HCT116 (cell line): ENCODE measurements at regions not wholly inside any gene's neighbourhood (a gene's known extent, or its start where the extent isn't known, plus 50 kb on each side); places are given as distances from the start of the nearest gene placed in this dataset.

Source experiments
- ATAC-seq: fragments of 200-7000 bp; cut with Tn5 transposase; 2 replicates; pipeline ENCODE4 v1.9.1; 2020; ENCODE audit warnings: mild to moderate bottlenecking, moderate library complexity
- BruUV-seq: library from RNA; stranded (reverse); fragments of 400-500 nt; replicated peaks from 2 replicates; lab custom pipeline; 2021; lab: Mats Ljungman, UMichigan
- CTCF ChIA-PET: fragments of 300-600 bp; sonication (Branson Sonifier 250); formaldehyde crosslinking; loops from one replicate; lab custom pipeline; 2021; ENCODE audit warnings: antibody characterized with exemption; lab: Charles Lee
- POLR2A ChIA-PET: fragments of 300-600, 350-600 bp; sonication (Branson Sonifier 250); formaldehyde crosslinking; loops from one replicate; lab custom pipeline; 2021; ENCODE audit warnings: antibody characterized with exemption; lab: Charles Lee
- RAD21 ChIA-PET, 2 experiments: fragments of 300-600 bp; sonication (Branson Sonifier 250); formaldehyde crosslinking; loops; one replicate each; lab custom pipeline; 2023; ENCODE audit warnings: low total read pairs in 2 of 2; ENCODE audit not compliant: uncharacterized antibody in 2 of 2, unreplicated experiment in 2 of 2, low non-redundant PET in 1 of 2; lab: Charles Lee
- DNase-seq: peaks from one replicate; pipeline ENCODE4 v3.0.0-alpha.2; 2010; ENCODE audit warnings: low read depth, low spot score
- H2AFZ ChIP-seq: fragments of 200-600 bp; shearing (Covaris generic), sonication (generic); 2 replicates; pipeline ENCODE4 v1.6.1; 2017; ENCODE audit warnings: low read depth, mixed run types, mixed read lengths, antibody characterized with exemption, low read length; ENCODE audit not compliant: poor library complexity, severe bottlenecking
- H3K27ac ChIP-seq: 2 replicates; pipeline ENCODE4 v1.5.1; 2012; ENCODE audit warnings: low read depth, low read length
- H3K27me3 ChIP-seq: fragments of 200-600 bp; sonication (generic); 2 replicates; pipeline ENCODE4 v1.6.1; 2016; ENCODE audit warnings: mixed run types, low read length, mixed read lengths; ENCODE audit not compliant: insufficient read depth
- H3K36me3 ChIP-seq, 2 experiments: fragments of 200-500 bp in 1 of 2; fragments of 200-600 bp in 1 of 2; sonication (Bioruptor generic) in 1 of 2; sonication (generic) in 1 of 2; 2 replicates each; pipeline versions ENCODE4 v1.5.1 to v1.6.1; 2014 to 2016; ENCODE audit warnings: low read length in 2 of 2, inconsistent platforms in 1 of 2, mixed read lengths in 1 of 2, mixed run types in 1 of 2; ENCODE audit not compliant: insufficient read depth in 2 of 2, control insufficient read depth in 1 of 2
- H3K4me1 ChIP-seq, 2 experiments: fragments of 200-600 bp in 1 of 2; sonication (generic) in 1 of 2; 2 replicates each; pipeline versions ENCODE4 v1.5.1 to v1.6.1; 2012 to 2017; ENCODE audit warnings: low read length in 2 of 2, inconsistent platforms in 1 of 2, mild to moderate bottlenecking in 1 of 2, mixed read lengths in 1 of 2, mixed run types in 1 of 2, moderate library complexity in 1 of 2; ENCODE audit not compliant: insufficient read depth in 2 of 2, control insufficient read depth in 1 of 2
- H3K4me2 ChIP-seq: fragments of 200-600 bp; sonication (generic); 2 replicates; pipeline ENCODE4 v1.6.1; 2017; ENCODE audit warnings: mixed run types, low read length, mixed read lengths
- H3K4me3 ChIP-seq, 2 experiments: fragments of 200-600 bp in 1 of 2; sonication (generic) in 1 of 2; replicated peaks in 1 of 2; 2 replicates each; pipeline ENCODE4 v1.5.1; 2011 to 2016; ENCODE audit warnings: low read length in 2 of 2, control low read depth in 1 of 2, low read depth in 1 of 2, mild to moderate bottlenecking in 1 of 2, mixed read lengths in 1 of 2, mixed run types in 1 of 2
- H3K79me2 ChIP-seq: fragments of 200-600 bp; sonication (generic); 2 replicates; pipeline ENCODE4 v1.6.1; 2017; ENCODE audit warnings: mild to moderate bottlenecking, mixed run types, low read length, moderate library complexity, mixed read lengths; ENCODE audit not compliant: insufficient read depth
- H3K9ac ChIP-seq: fragments of 200-600 bp; sonication (generic); 2 replicates; pipeline ENCODE4 v1.6.1; 2016; ENCODE audit warnings: low read length, mixed read lengths
- H3K9me2 ChIP-seq: fragments of 200-600 bp; sonication (generic), shearing (Covaris generic); 2 replicates; pipeline ENCODE4 v1.6.1; 2017; ENCODE audit warnings: mixed run types, mild to moderate bottlenecking, moderate library complexity; ENCODE audit not compliant: insufficient read depth
- H3K9me3 ChIP-seq, 2 experiments: fragments of 200-500 bp in 1 of 2; fragments of 200-600 bp in 1 of 2; sonication (Bioruptor generic) in 1 of 2; sonication (generic) in 1 of 2; 2 replicates each; pipeline ENCODE4 v1.6.1; 2014 to 2017; ENCODE audit warnings: low read length in 2 of 2, mixed read lengths in 2 of 2, inconsistent platforms in 1 of 2, low read depth in 1 of 2, mild to moderate bottlenecking in 1 of 2, mixed run types in 1 of 2, moderate library complexity in 1 of 2; ENCODE audit not compliant: control insufficient read depth in 1 of 2, insufficient read depth in 1 of 2
- H4K20me1 ChIP-seq: fragments of 200-600 bp; sonication (generic), shearing (Covaris generic); 2 replicates; pipeline ENCODE4 v1.6.1; 2017; ENCODE audit warnings: mixed run types, mild to moderate bottlenecking, moderate library complexity; ENCODE audit not compliant: insufficient read depth
- CBX3 ChIP-seq: IDR thresholded peaks from 2 replicates; pipeline ENCODE4 v1.6.1; 2012; ENCODE audit warnings: low read depth
- EZH2phosphoT487 ChIP-seq: fragments of 200-600 bp; IDR thresholded peaks from 2 replicates; pipeline ENCODE4 v1.6.1; 2018; ENCODE audit warnings: antibody characterized with exemption, borderline replicate concordance
- FOSL1 ChIP-seq: IDR thresholded peaks from 2 replicates; pipeline ENCODE4 v1.6.1; 2012; ENCODE audit warnings: low read depth
- POLR2AphosphoS5 ChIP-seq: IDR thresholded peaks from 2 replicates; pipeline ENCODE4 v1.6.1; 2011; ENCODE audit warnings: mild to moderate bottlenecking, low read depth, low read length, moderate library complexity
- SRF ChIP-seq: IDR thresholded peaks from 2 replicates; pipeline ENCODE4 v1.6.1; 2012; ENCODE audit warnings: low read depth
- TCF7L2 ChIP-seq: IDR thresholded peaks from 2 replicates; pipeline ENCODE4 v1.7.0; 2011; ENCODE audit warnings: borderline replicate concordance, inconsistent platforms; ENCODE audit not compliant: insufficient read depth, insufficient read length; ENCODE audit errors: extremely low read depth
- YY1 ChIP-seq: IDR thresholded peaks from 2 replicates; pipeline ENCODE4 v1.6.1; 2011; ENCODE audit warnings: low read length, low read depth, moderate library complexity, mild to moderate bottlenecking; ENCODE audit not compliant: insufficient replicate concordance; ENCODE audit errors: extremely low read depth
- ZNF274 ChIP-seq: fragments of 200-500 bp; sonication (Bioruptor generic); IDR thresholded peaks from 2 replicates; pipeline ENCODE4 v1.6.1; 2014; ENCODE audit warnings: mild to moderate bottlenecking, low read depth, low read length, inconsistent platforms
- intact Hi-C: fragments of 100-400 bp; cut with micrococcal nuclease; formaldehyde crosslinking; loops from 2 replicates; pipeline ENCODE4 v1.10.0; 2022
- TF ChIP-seq, protein P1 (sequence below): IDR thresholded peaks from 2 replicates; pipeline ENCODE4 v1.6.1; 2012
- TF ChIP-seq, protein P2 (sequence below): IDR thresholded peaks from 2 replicates; pipeline ENCODE4 v1.6.1; 2012; ENCODE audit warnings: low read depth
- TF ChIP-seq, protein P3 (sequence below): IDR thresholded peaks from 2 replicates; pipeline ENCODE4 v1.6.1; 2011; ENCODE audit warnings: mild to moderate bottlenecking, low read length, moderate library complexity; ENCODE audit not compliant: insufficient replicate concordance; ENCODE audit errors: extremely low read depth

DNA sequence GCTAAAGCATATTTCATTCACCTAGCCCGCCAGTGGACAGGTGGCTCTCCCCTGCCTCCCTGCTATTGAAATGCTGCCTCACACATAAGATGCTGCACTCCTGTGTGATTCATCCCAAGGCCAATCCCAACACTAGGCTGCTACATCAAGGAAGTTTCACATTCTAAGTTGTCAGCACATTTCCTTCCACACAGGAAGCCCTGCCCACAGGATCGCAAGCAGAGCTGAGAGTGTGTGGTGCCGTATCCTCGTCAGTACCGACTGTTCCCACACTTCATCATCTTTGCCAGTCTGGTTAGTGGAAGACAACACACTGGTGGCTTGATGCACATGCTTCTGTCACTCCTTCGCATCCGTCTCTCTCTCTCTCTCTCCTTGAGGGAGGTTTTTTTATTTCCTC lies 194.3 kb upstream of the PPP2R2D start (continued):
- TF ChIP-seq YY1 (no peak), SRF (no peak)

DNA sequence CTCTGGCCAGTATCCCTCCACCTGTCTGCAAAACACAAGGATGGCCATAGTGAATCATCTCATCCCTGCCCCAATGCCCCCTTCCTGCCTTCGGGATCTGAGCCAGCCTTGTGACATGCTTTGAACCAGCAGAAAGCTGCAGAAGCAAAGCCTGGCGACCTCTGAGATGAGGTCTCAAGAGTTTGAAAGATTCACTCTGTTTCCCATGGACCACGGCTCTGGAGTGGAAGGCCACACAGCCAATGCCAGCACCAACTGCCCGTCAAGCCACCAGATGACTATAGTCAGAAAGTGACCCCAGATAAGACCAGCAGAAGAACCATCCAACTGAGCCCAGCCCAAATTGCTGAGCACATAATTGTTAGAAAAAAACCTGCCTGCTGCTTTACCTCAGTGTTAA lies 193.9 kb upstream of the PPP2R2D start:
- Histone ChIP-seq H3K9me3 (no peaks in the 10 kb centered on the region), H3K9me2 (no peaks in the 10 kb centered on the region), H3K4me2 (no peak overlapping the region), H3K79me2 (no peaks in the 10 kb centered on the region), H3K27ac (no peak overlapping the region), H4K20me1 (no peaks in the 10 kb centered on the region), H3K27me3 (no peaks in the 10 kb centered on the region), H2AFZ (no peak overlapping the region), H3K36me3 (no peaks in the 10 kb centered on the region), H3K4me1 (no peaks in the 10 kb centered on the region), H3K4me3 (no peak overlapping the region), H3K9ac (no peak overlapping the region)
- POLR2A ChIA-PET = no interaction called here
- DNase-seq = no peak
- BruUV-seq = no TSS peak
- no peak for ATAC-seq
- RAD21 ChIA-PET = no interaction called here
- CTCF ChIA-PET = no interaction called here
- intact Hi-C loops = no loop called here
- TF ChIP-seq EZH2phosphoT487 (no peak), ZNF274 (no peak), CBX3 (no peak), FOSL1 (no peak)
- TF ChIP-seq, protein P1, sequence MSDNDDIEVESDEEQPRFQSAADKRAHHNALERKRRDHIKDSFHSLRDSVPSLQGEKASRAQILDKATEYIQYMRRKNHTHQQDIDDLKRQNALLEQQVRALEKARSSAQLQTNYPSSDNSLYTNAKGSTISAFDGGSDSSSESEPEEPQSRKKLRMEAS = no peak

- Histone ChIP-seq H3K79me2 (no peaks in the 10 kb centered on the region), H4K20me1 (no peaks in the 10 kb centered on the region), H3K27ac (no peak overlapping the region), H3K9me3 (no peaks in the 10 kb centered on the region), H3K27me3 (no peaks in the 10 kb centered on the region; the same call in 1 of the 2 replicates), H3K4me2 (no peak overlapping the region), H3K9me2 (no peaks in the 10 kb centered on the region), H3K9ac (no peak overlapping the region), H3K4me3 (no peak overlapping the region), H3K4me1 (no peaks in the 10 kb centered on the region), H2AFZ (no peak overlapping the region), H3K36me3 (no peaks in the 10 kb centered on the region)
- TF ChIP-seq, protein P1 = no peak
- TF ChIP-seq, protein P2, sequence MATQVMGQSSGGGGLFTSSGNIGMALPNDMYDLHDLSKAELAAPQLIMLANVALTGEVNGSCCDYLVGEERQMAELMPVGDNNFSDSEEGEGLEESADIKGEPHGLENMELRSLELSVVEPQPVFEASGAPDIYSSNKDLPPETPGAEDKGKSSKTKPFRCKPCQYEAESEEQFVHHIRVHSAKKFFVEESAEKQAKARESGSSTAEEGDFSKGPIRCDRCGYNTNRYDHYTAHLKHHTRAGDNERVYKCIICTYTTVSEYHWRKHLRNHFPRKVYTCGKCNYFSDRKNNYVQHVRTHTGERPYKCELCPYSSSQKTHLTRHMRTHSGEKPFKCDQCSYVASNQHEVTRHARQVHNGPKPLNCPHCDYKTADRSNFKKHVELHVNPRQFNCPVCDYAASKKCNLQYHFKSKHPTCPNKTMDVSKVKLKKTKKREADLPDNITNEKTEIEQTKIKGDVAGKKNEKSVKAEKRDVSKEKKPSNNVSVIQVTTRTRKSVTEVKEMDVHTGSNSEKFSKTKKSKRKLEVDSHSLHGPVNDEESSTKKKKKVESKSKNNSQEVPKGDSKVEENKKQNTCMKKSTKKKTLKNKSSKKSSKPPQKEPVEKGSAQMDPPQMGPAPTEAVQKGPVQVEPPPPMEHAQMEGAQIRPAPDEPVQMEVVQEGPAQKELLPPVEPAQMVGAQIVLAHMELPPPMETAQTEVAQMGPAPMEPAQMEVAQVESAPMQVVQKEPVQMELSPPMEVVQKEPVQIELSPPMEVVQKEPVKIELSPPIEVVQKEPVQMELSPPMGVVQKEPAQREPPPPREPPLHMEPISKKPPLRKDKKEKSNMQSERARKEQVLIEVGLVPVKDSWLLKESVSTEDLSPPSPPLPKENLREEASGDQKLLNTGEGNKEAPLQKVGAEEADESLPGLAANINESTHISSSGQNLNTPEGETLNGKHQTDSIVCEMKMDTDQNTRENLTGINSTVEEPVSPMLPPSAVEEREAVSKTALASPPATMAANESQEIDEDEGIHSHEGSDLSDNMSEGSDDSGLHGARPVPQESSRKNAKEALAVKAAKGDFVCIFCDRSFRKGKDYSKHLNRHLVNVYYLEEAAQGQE = no peak
- TF ChIP-seq, protein P3, sequence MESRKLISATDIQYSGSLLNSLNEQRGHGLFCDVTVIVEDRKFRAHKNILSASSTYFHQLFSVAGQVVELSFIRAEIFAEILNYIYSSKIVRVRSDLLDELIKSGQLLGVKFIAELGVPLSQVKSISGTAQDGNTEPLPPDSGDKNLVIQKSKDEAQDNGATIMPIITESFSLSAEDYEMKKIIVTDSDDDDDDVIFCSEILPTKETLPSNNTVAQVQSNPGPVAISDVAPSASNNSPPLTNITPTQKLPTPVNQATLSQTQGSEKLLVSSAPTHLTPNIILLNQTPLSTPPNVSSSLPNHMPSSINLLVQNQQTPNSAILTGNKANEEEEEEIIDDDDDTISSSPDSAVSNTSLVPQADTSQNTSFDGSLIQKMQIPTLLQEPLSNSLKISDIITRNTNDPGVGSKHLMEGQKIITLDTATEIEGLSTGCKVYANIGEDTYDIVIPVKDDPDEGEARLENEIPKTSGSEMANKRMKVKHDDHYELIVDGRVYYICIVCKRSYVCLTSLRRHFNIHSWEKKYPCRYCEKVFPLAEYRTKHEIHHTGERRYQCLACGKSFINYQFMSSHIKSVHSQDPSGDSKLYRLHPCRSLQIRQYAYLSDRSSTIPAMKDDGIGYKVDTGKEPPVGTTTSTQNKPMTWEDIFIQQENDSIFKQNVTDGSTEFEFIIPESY = no peak
- TF ChIP-seq FOSL1 = no peak
- TF ChIP-seq TCF7L2 = no peak
- TF ChIP-seq POLR2AphosphoS5 = no peak
- DNase-seq (no peak), ATAC-seq (no peak)
- RAD21 ChIA-PET = no interaction called here
- POLR2A ChIA-PET = no interaction called here
- CTCF ChIA-PET = no interaction called here
- no TSS peak for BruUV-seq
- intact Hi-C loops = no loop called here
Measured at GRCh38 chr10:131708225-131708880, 192.5 kb upstream of the PPP2R2D start.
